Suprapubic skin (tissue), 4 donors: ENCODE measurements at regions not wholly inside any gene's neighbourhood (a gene's known extent, or its start where the extent isn't known, plus 50 kb on each side); places are given as distances from the start of the nearest gene placed in this dataset.

ENCODE experiments used
- CTCF ChIP-seq, 2 donors: fragments of 200-600 bp in 1 of 2; fragments of 450-650 bp in 1 of 2; sonication (generic) in 1 of 2; IDR thresholded peaks; one replicate each; pipeline ENCODE4 v1.5.1; 2016 to 2019; ENCODE audit warnings: antibody characterized with exemption in 2 of 2, mild to moderate bottlenecking in 1 of 2, moderate library complexity in 1 of 2
- EP300 ChIP-seq: sonication (generic); formaldehyde crosslinking; IDR thresholded peaks from one replicate; pipeline ENCODE4 v1.6.1; 2017; ENCODE audit warnings: antibody characterized with exemption
- POLR2A ChIP-seq, 2 donors: fragments of 450-650 bp; IDR thresholded peaks; one replicate each; pipeline ENCODE4 v1.6.1; 2017; ENCODE audit warnings: antibody characterized with exemption in 2 of 2, mild to moderate bottlenecking in 2 of 2, moderate library complexity in 2 of 2
- POLR2AphosphoS5 ChIP-seq, 3 donors: sonication (generic); formaldehyde crosslinking; IDR thresholded peaks; one replicate each; pipeline ENCODE4 v1.6.1; 2017; ENCODE audit warnings: antibody characterized with exemption in 3 of 3

GRCh38 chr12:88255847-88256246 lies 113.7 kb downstream of the TMTC3 start:
- TF ChIP-seq CTCF (IDR thresholded peaks at IDR 0.05) (no peak), EP300 (no peak), POLR2AphosphoS5 (IDR thresholded peaks at IDR 0.05) (no peak), POLR2A (IDR thresholded peaks at IDR 0.05) (no peak)
